ENCODE measurements at regions not wholly inside any gene's neighbourhood (a gene's known extent, or its start where the extent isn't known, plus 50 kb on each side); places are given as distances from the start of the nearest gene placed in this dataset.

GRCh38 chr13:82772816-82773215 lies 1109.5 kb downstream of the SLITRK1 start:
- DNase-seq: no peak

DNA sequence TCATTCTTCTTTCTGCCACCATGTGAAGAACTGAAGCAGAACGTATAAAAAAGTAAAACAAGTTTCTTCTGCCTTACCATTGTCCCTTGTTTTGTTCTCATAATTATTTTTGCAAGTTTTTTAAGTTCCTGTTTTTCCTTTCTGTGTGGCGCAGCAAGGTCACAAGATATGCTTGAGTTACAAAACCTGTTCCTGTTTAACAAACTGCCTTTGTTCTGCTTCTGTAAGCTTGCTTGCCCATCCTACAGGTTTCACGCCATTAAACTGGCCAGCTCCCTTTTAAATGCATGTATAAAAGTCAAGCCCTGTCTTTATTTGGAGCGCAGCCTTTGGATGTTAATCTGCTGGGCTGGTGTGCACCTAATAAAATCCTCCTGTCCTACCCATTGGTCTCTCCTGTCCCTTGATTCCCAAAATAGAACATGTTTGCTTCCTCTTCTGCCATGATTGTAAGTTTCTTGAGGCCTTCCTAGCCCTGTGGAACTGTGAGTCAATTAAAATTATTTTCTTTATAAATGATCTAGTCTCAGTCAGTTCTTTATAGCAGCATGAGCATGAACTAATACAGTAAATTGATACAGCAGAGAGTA lies 1115.4 kb downstream of the SLITRK1 start:
- DNase-seq: peak; percentile 6 to 42 (median 23)

DNA sequence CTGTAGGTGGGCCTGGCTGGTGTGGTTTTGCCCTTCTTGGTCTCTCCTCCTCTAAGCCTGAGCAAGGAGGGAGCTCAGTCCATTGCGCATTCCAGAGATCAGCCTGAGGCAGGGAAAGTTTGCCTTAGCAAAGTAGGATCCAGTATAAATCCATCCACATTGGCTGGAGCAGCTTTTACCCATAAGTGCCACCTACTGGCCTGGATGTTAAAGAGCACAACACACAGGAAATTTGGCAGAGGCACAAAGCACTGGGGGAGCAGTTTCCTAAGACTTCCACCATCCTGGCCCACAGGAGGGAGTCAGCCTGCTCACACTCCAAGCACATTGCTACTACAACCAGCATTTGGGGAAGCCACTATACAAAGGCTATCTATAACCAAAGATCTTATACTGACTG lies 1124.2 kb downstream of the SLITRK1 start:
- no peak for DNase-seq

- DNase-seq: no peak
Observed at GRCh38 chr13:82751206-82751605, 1131.1 kb downstream of the SLITRK1 start.

DNA sequence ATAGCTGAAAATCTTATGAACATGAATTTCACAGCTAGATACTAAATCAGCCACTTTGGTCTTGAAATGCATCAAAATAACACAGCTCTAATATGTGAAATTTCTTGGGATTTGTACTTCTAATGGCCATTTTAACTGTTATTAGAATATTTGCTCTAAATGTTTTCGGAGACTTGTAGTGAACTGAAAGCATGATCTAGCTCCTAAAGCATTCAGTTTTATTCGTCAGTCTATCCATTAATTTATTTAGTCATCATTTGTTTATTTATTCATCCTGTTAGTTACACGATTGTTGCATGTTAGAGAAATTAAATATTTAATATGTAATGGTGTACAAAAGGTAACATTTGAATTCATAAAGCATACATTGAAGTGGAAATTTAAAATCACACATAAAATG lies 1132.7 kb downstream of the SLITRK1 start:
- DNase-seq: no peak

GRCh38 chr13:82747958-82748357 lies 1134.3 kb downstream of the SLITRK1 start:
- DNase-seq: no peak

- DNase-seq: no peak
Observed at GRCh38 chr13:82747291-82747690, 1135.0 kb downstream of the SLITRK1 start.

- DNase-seq: no peak
Observed at GRCh38 chr13:82740442-82740841, 1141.8 kb downstream of the SLITRK1 start.

GRCh38 chr13:82739881-82740280 lies 1142.4 kb downstream of the SLITRK1 start:
- DNase-seq: no peak

GRCh38 chr13:82729401-82729800 lies 1152.9 kb downstream of the SLITRK1 start:
- DNase-seq: no peak

- no peak for DNase-seq
Observed at GRCh38 chr13:82720986-82721385, 1161.3 kb downstream of the SLITRK1 start.

DNA sequence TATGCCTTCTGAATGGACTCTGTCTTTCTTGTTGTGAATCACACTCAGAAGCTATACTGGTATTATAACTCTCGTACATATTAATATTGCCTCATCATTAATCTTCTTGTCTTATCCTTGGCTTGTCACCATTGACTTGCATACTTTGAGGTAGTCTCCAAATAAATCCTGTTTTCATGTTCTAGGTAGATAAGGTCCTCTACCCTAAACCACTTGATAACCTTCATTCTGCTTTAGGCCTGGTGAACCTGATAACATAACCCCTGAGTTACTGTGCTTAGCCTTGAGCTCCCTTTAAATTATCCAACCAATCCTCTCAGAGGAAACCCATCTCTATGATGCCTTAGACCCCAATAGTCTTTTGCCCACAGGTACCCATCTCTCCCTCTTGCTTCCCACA lies 1162.3 kb downstream of the SLITRK1 start:
- DNase-seq: no peak

GRCh38 chr13:82717249-82717648 lies 1165.0 kb downstream of the SLITRK1 start:
- no peak for DNase-seq

GRCh38 chr13:82713687-82714405 lies 1168.4 kb downstream of the SLITRK1 start:
- no peak for DNase-seq

GRCh38 chr13:82702513-82702912 lies 1179.8 kb downstream of the SLITRK1 start:
- DNase-seq: no peak

DNA sequence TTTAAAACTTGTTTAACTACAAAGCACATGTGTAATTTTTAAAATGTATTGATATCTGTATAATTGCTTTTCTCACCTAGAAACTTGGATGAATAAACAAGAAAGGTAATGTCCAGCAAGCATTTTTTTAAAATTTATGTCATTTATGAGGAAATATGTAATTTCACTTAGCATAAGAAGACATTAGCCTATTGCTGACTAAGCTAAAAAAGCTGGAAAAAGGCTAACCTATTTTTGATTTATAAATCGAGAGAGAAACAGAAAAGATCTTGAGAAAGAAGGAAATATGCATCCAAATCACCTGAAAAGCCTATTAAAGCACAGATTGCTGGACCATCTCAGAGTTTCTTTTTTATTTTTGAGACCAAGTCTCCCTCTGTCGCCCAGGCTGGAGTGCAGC lies 1181.3 kb downstream of the SLITRK1 start:
- no peak for DNase-seq

DNA sequence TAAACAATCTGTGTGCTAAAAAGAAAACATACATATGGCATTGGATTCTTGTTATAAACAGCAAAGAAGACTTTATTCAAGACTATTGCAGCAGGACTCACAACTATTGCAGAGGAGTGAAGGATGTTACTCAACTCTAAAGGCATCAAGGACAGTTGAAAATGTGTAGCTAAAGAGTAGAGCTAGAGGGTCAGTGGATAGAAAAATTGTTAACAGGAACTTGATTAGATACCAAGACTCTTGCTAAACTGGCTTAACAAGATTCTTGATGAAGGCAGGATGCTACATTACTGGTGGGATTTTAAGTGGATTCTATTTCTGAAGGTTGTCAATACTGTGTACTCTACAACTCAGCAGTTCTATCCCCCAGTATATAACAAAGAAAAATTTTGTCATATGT lies 1183.3 kb downstream of the SLITRK1 start:
- DNase-seq: no peak

DNA sequence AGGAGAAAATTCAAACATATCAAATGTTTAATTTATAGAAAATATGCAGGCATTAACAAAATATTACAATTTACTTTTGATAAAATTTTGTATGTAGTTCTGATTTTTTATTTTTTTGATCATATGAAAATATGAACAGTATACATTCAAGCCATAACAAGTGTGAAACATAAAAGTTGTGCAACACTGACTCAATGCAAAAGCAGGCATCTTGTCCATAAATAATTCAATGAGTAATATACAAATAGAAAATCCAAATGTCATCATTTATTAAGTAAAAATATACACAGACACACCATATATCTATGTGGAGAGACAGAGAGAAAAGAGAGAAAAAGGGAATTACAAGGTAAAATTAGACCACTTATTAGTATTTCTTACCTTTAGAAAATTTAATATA lies 1183.9 kb downstream of the SLITRK1 start:
- DNase-seq: no peak

DNA sequence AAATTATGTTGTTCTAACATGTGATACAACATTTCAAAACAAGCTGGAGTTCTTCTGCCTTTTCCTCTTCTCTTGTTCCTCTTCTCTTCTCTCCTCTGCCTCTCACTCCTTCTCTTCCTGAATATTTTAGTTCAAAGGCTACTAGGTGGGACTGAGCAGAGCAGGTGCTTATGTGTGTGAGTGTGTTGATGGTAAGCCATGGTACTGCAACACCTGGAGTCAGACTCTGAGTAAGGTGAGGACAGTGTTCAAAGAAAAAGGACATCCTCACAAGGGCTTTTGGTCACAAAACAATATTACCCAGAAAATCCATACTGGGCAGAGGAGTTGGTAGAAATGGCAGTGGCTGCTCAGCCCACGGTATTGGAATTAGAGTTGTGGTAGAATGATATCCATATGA lies 1188.7 kb downstream of the SLITRK1 start:
- DNase-seq: no peak

GRCh38 chr13:82688400-82688994 lies 1193.8 kb downstream of the SLITRK1 start:
- peak; percentile 11 to 25 (median 20) for DNase-seq

GRCh38 chr13:82687884-82688283 lies 1194.4 kb downstream of the SLITRK1 start:
- no peak for DNase-seq

DNA sequence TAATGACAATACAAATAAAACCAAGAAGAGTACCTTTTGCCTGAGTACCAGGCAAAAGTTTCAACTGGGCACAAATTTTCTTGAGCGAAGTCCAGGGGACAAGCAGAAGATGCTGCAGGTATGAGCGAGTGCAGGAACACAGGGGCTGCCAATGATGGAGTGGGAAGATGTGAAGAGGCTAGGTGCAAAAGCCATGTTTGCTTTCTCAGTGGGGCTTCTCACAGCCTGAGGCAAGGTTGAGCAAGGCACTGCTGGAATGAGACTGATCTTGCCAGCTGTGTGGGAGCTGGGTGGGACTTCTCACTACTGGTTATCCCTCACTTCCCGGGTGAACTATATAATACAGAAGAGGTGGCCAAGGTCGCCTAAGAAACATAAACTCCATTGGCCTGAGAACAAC lies 1200.7 kb downstream of the SLITRK1 start:
- DNase-seq: no peak

GRCh38 chr13:82678052-82678451 lies 1204.2 kb downstream of the SLITRK1 start:
- no peak for DNase-seq

- no peak for DNase-seq
Observed at GRCh38 chr13:82675024-82675423, 1207.2 kb downstream of the SLITRK1 start.

DNA sequence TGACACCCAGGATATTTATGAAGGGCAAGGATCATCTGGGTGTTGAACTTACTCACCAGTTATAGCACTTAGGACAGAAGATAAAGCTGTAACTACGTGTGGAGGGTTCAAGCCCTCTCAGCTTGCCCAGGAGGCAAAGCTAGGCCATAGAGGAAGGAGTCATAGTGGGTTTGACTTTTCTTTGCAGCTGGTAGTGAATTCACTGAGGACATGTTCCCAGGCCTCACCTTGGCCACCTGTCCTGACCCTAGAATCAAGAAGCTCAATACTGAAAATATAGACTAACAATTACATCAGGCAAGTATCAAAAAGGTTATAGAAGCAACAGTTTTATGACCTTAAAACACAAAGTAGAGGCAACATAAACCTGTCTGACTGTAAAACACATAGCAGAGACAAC lies 1207.7 kb downstream of the SLITRK1 start:
- no peak for DNase-seq
